ENCODE measurements at regions not wholly inside any gene's neighbourhood (a gene's known extent, or its start where the extent isn't known, plus 50 kb on each side); places are given as distances from the start of the nearest gene placed in this dataset.

- Histone ChIP-seq H3K4me3 (ENCODE audit: low read depth in 1 of 2, low read length in 2 of 2) (no peak overlapping the region), H3K9ac (ENCODE audit: low read length) (no peak overlapping the region), H3K4me1 (ENCODE audit: insufficient read depth, low read length) (no peaks in the 10 kb centered on the region), H3K9me3 (ENCODE audit: low read length) (no peaks in the 10 kb centered on the region), H3K36me3 (ENCODE audit: insufficient read depth, low read length) (no peaks in the 10 kb centered on the region), H3K27ac (ENCODE audit: low read depth, low read length) (no peak overlapping the region), H3K27me3 (ENCODE audit: control insufficient read depth in 1 of 2, insufficient read depth in 2 of 2, low read length in 2 of 2) (no peaks in the 10 kb centered on the region)
These were observed 67.8 kb downstream of the CASP12 start for GRCh38 chr11:104830508-104830907.

- no peaks in the 10 kb centered on the region for H3K27me3 ChIP-seq (ENCODE audit: control insufficient read depth in 1 of 2, insufficient read depth in 2 of 2, low read length in 2 of 2)
- H3K4me3 ChIP-seq (ENCODE audit: low read depth in 1 of 2, low read length in 2 of 2): no peak overlapping the region
- no peaks in the 10 kb centered on the region for H3K36me3 ChIP-seq (ENCODE audit: insufficient read depth, low read length)
- H3K27ac ChIP-seq (ENCODE audit: low read depth, low read length): no peak overlapping the region
- no peaks in the 10 kb centered on the region for H3K9me3 ChIP-seq (ENCODE audit: low read length)
- H3K4me1 ChIP-seq (ENCODE audit: insufficient read depth, low read length): no peaks in the 10 kb centered on the region
- no peak overlapping the region for H3K9ac ChIP-seq (ENCODE audit: low read length)
These were observed 68.2 kb downstream of the CASP12 start for GRCh38 chr11:104830080-104830479.

- Histone ChIP-seq H3K9me3 (ENCODE audit: low read length) (no peaks in the 10 kb centered on the region), H3K27ac (ENCODE audit: low read depth, low read length) (no peak overlapping the region), H3K9ac (ENCODE audit: low read length) (no peak overlapping the region)
These were observed 71.5 kb downstream of the CASP12 start for GRCh38 chr11:104826772-104827171.

GRCh38 chr11:104823657-104824056 lies 74.6 kb downstream of the CASP12 start:
- Histone ChIP-seq H3K4me1 (ENCODE audit: insufficient read depth, low read length) (no peaks in the 10 kb centered on the region), H3K9ac (ENCODE audit: low read length) (no peak overlapping the region), H3K27me3 (ENCODE audit: control insufficient read depth in 1 of 2, insufficient read depth in 2 of 2, low read length in 2 of 2) (no peaks in the 10 kb centered on the region), H3K9me3 (ENCODE audit: low read length) (no peaks in the 10 kb centered on the region), H3K27ac (ENCODE audit: low read depth, low read length) (no peak overlapping the region), H3K36me3 (ENCODE audit: insufficient read depth, low read length) (no peaks in the 10 kb centered on the region), H3K4me3 (ENCODE audit: low read depth in 1 of 2, low read length in 2 of 2) (no peak overlapping the region)

More at GRCh38 chr11:104826772-104827171, 71.5 kb downstream of the CASP12 start:
- H3K27me3 ChIP-seq (ENCODE audit: control insufficient read depth in 1 of 2, insufficient read depth in 2 of 2, low read length in 2 of 2): no peaks in the 10 kb centered on the region
- H3K36me3 ChIP-seq (ENCODE audit: insufficient read depth, low read length): no peaks in the 10 kb centered on the region
- H3K4me1 ChIP-seq (ENCODE audit: insufficient read depth, low read length): no peaks in the 10 kb centered on the region
- no peak overlapping the region for H3K4me3 ChIP-seq (ENCODE audit: low read depth in 1 of 2, low read length in 2 of 2)

- H3K9ac ChIP-seq (ENCODE audit: low read length): no peak overlapping the region
- no peaks in the 10 kb centered on the region for H3K4me1 ChIP-seq (ENCODE audit: insufficient read depth, low read length)
- no peak overlapping the region for H3K4me3 ChIP-seq (ENCODE audit: low read depth in 1 of 2, low read length in 2 of 2)
- H3K36me3 ChIP-seq (ENCODE audit: insufficient read depth, low read length): no peaks in the 10 kb centered on the region
- no peak overlapping the region for H3K27ac ChIP-seq (ENCODE audit: low read depth, low read length)
- no peaks in the 10 kb centered on the region for H3K27me3 ChIP-seq (ENCODE audit: control insufficient read depth in 1 of 2, insufficient read depth in 2 of 2, low read length in 2 of 2)
- no peaks in the 10 kb centered on the region for H3K9me3 ChIP-seq (ENCODE audit: low read length)
These were observed 77.8 kb downstream of the CASP12 start for GRCh38 chr11:104820431-104820830.

GRCh38 chr11:104819603-104820002 lies 78.7 kb downstream of the CASP12 start:
- Histone ChIP-seq H3K4me1 (ENCODE audit: insufficient read depth, low read length) (no peaks in the 10 kb centered on the region), H3K4me3 (ENCODE audit: low read depth in 1 of 2, low read length in 2 of 2) (no peak overlapping the region), H3K27ac (ENCODE audit: low read depth, low read length) (no peak overlapping the region), H3K9me3 (ENCODE audit: low read length) (no peaks in the 10 kb centered on the region), H3K27me3 (ENCODE audit: control insufficient read depth in 1 of 2, insufficient read depth in 2 of 2, low read length in 2 of 2) (no peaks in the 10 kb centered on the region), H3K9ac (ENCODE audit: low read length) (no peak overlapping the region), H3K36me3 (ENCODE audit: insufficient read depth, low read length) (no peaks in the 10 kb centered on the region)

- Histone ChIP-seq H3K9me3 (ENCODE audit: low read length) (no peaks in the 10 kb centered on the region), H3K27ac (ENCODE audit: low read depth, low read length) (no peak overlapping the region), H3K27me3 (ENCODE audit: control insufficient read depth in 1 of 2, insufficient read depth in 2 of 2, low read length in 2 of 2) (no peaks in the 10 kb centered on the region), H3K4me3 (ENCODE audit: low read depth in 1 of 2, low read length in 2 of 2) (no peak overlapping the region), H3K9ac (ENCODE audit: low read length) (no peak overlapping the region), H3K36me3 (ENCODE audit: insufficient read depth, low read length) (no peaks in the 10 kb centered on the region), H3K4me1 (ENCODE audit: insufficient read depth, low read length) (no peaks in the 10 kb centered on the region)
These were observed 79.2 kb downstream of the CASP12 start for GRCh38 chr11:104819107-104819506.

- no peak overlapping the region for H3K27ac ChIP-seq (ENCODE audit: low read depth, low read length)
- no peak overlapping the region for H3K4me3 ChIP-seq (ENCODE audit: low read depth in 1 of 2, low read length in 2 of 2)
- H3K27me3 ChIP-seq (ENCODE audit: control insufficient read depth in 1 of 2, insufficient read depth in 2 of 2, low read length in 2 of 2): no peaks in the 10 kb centered on the region
- no peaks in the 10 kb centered on the region for H3K9me3 ChIP-seq (ENCODE audit: low read length)
- H3K9ac ChIP-seq (ENCODE audit: low read length): no peak overlapping the region
- no peaks in the 10 kb centered on the region for H3K36me3 ChIP-seq (ENCODE audit: insufficient read depth, low read length)
- no peaks in the 10 kb centered on the region for H3K4me1 ChIP-seq (ENCODE audit: insufficient read depth, low read length)
These were observed 80.3 kb downstream of the CASP12 start for GRCh38 chr11:104817973-104818372.

- Histone ChIP-seq H3K4me1 (ENCODE audit: insufficient read depth, low read length) (no peaks in the 10 kb centered on the region), H3K27me3 (ENCODE audit: control insufficient read depth in 1 of 2, insufficient read depth in 2 of 2, low read length in 2 of 2) (no peaks in the 10 kb centered on the region), H3K9me3 (ENCODE audit: low read length) (no peaks in the 10 kb centered on the region), H3K27ac (ENCODE audit: low read depth, low read length) (no peak overlapping the region), H3K36me3 (ENCODE audit: insufficient read depth, low read length) (no peaks in the 10 kb centered on the region), H3K4me3 (ENCODE audit: low read depth in 1 of 2, low read length in 2 of 2) (no peak overlapping the region), H3K9ac (ENCODE audit: low read length) (no peak overlapping the region)
These were observed 84.7 kb downstream of the CASP12 start for GRCh38 chr11:104813532-104813931.

GRCh38 chr11:104812103-104812788 lies 86.0 kb downstream of the CASP12 start:
- Histone ChIP-seq H3K27ac (ENCODE audit: low read depth, low read length) (no peak overlapping the region), H3K9ac (ENCODE audit: low read length) (no peak overlapping the region), H3K4me1 (ENCODE audit: insufficient read depth, low read length) (no peaks in the 10 kb centered on the region), H3K9me3 (ENCODE audit: low read length) (no peaks in the 10 kb centered on the region), H3K36me3 (ENCODE audit: insufficient read depth, low read length) (no peaks in the 10 kb centered on the region), H3K27me3 (ENCODE audit: control insufficient read depth in 1 of 2, insufficient read depth in 2 of 2, low read length in 2 of 2) (no peaks in the 10 kb centered on the region), H3K4me3 (ENCODE audit: low read depth in 1 of 2, low read length in 2 of 2) (no peak overlapping the region)

GRCh38 chr11:104803776-104804175 lies 94.5 kb downstream of the CASP12 start:
- H3K9me3 ChIP-seq (ENCODE audit: low read length): no peaks in the 10 kb centered on the region
- H3K4me3 ChIP-seq (ENCODE audit: low read depth in 1 of 2, low read length in 2 of 2): no peak overlapping the region
- no peak overlapping the region for H3K27ac ChIP-seq (ENCODE audit: low read depth, low read length)
- no peaks in the 10 kb centered on the region for H3K27me3 ChIP-seq (ENCODE audit: control insufficient read depth in 1 of 2, insufficient read depth in 2 of 2, low read length in 2 of 2)
- no peak overlapping the region for H3K9ac ChIP-seq (ENCODE audit: low read length)
- H3K4me1 ChIP-seq (ENCODE audit: insufficient read depth, low read length): no peaks in the 10 kb centered on the region
- H3K36me3 ChIP-seq (ENCODE audit: insufficient read depth, low read length): no peaks in the 10 kb centered on the region

GRCh38 chr11:104799251-104799650 lies 99.0 kb downstream of the CASP12 start:
- Histone ChIP-seq H3K9me3 (ENCODE audit: low read length) (no peaks in the 10 kb centered on the region), H3K9ac (ENCODE audit: low read length) (no peak overlapping the region), H3K4me1 (ENCODE audit: insufficient read depth, low read length) (no peaks in the 10 kb centered on the region), H3K27me3 (ENCODE audit: control insufficient read depth in 1 of 2, insufficient read depth in 2 of 2, low read length in 2 of 2) (no peaks in the 10 kb centered on the region), H3K27ac (ENCODE audit: low read depth, low read length) (no peak overlapping the region), H3K36me3 (ENCODE audit: insufficient read depth, low read length) (no peaks in the 10 kb centered on the region), H3K4me3 (ENCODE audit: low read depth in 1 of 2, low read length in 2 of 2) (no peak overlapping the region)

Measured in muscle layer of colon (tissue), 2 donors.